ENCODE measurements at regions not wholly inside any gene's neighbourhood (a gene's known extent, or its start where the extent isn't known, plus 50 kb on each side); places are given as distances from the start of the nearest gene placed in this dataset.

DNA sequence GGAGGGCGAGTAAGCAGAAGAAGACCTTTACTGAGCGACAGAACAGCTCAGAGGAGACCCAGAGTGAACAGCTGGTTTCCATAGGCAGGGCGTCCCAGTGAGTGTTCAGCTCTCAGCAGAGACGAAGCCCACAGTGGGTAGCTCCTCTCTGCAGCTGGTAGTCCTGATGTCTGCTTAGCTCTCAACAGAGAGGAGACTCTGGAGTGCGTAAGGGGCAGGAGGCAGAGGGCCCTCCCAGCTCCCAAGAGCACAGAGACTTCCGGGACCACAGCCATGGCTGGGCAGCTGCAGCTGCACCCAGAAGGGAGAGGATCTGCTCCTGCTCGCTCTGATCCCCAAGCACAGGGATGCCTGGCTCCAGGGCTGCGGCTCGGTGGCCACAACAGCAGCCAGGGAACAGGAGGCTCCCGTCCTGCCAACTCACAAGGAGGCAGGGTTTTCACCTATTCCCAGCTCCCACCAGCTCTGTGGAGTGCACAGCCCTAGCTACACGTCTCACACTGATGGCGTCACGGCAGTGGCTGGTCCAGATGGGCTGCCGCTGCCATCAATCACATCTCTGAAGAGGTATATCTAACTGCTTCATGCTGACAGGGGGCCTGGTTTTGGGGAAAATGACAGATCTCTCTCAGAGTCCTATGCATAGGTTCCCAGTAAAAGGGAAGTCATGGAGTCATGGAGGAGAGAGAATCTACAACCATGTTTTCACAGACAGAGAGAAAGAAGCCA is 2660.1 kb upstream of the PCDH20 start:
- Histone ChIP-seq H3K36me3 (ENCODE audit: control insufficient read depth in 2 of 2, extremely low read depth in 1 of 2, insufficient read depth in 2 of 2, low read length in 2 of 2) (no peaks in the 10 kb centered on the region), H3K27me3 (ENCODE audit: control insufficient read depth in 2 of 2, insufficient read depth in 2 of 2, low read length in 2 of 2) (no peaks in the 10 kb centered on the region), H3K4me1 (ENCODE audit: control insufficient read depth, extremely low read depth, insufficient read depth, low read length) (no peaks in the 10 kb centered on the region), H3K9me3 (replicated peaks; ENCODE audit: control insufficient read depth, insufficient read depth, low read length) (no peaks in the 10 kb centered on the region), H3K79me2 (ENCODE audit: control insufficient read depth, insufficient read depth, low read length) (no peaks in the 10 kb centered on the region), H4K20me1 (replicated peaks; ENCODE audit: control insufficient read depth, extremely low read depth, insufficient read depth, low read length) (no peaks in the 10 kb centered on the region), H3K4me2 (ENCODE audit: insufficient read depth, low read length) (no peak overlapping the region), H2AFZ (ENCODE audit: low read depth, low read length) (no peak overlapping the region), H3K27ac (ENCODE audit: insufficient read depth, low read depth, low read length) (no peak overlapping the region), H3K9ac (replicated peaks; ENCODE audit: extremely low read depth, insufficient read depth, low read length) (no peak overlapping the region), H3K4me3 (replicated peaks in 1 of 3; ENCODE audit: insufficient read depth in 1 of 3, low read depth in 1 of 3, low read length in 3 of 3) (no peak overlapping the region), H3K9me1 (replicated peaks; ENCODE audit: control insufficient read depth, extremely low read depth, insufficient read depth, low read length) (no peaks in the 10 kb centered on the region)
- intact Hi-C loops (cut with micrococcal nuclease): no loop called here
- POLR2A ChIA-PET: no interaction called here
- CTCF ChIA-PET: interaction anchor here (1.4 kb wide), 1 partner anchor 10 kb away, joined by 4 read pairs; no protein-coding TSS in a partner anchor
- no peak for DNase-seq (ENCODE audit: low read depth, low spot score)
- no TSS peak for BruUV-seq (replicated peaks)
- no peak for TF ChIP-seq GATA2 (IDR thresholded peaks at IDR 0.05; ENCODE audit: insufficient read depth, insufficient read length, low read depth, low read length)
- TF ChIP-seq, protein P1, sequence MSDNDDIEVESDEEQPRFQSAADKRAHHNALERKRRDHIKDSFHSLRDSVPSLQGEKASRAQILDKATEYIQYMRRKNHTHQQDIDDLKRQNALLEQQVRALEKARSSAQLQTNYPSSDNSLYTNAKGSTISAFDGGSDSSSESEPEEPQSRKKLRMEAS (IDR thresholded peaks at IDR 0.05; ENCODE audit: insufficient read depth, insufficient read length): no peak
- TF ChIP-seq JUN (IDR thresholded peaks at IDR 0.05; ENCODE audit: borderline replicate concordance, insufficient read depth, insufficient read length, low read depth): no peak
- TF ChIP-seq POLR2A (IDR thresholded peaks at IDR 0.05; ENCODE audit: low read depth, low read length): no peak
- no peak for TF ChIP-seq FOS (IDR thresholded peaks at IDR 0.05; ENCODE audit: borderline replicate concordance, insufficient read depth, low read length)
- no peak for TF ChIP-seq MYC (IDR thresholded peaks at IDR 0.05; ENCODE audit: low read depth, low read length)
- TF ChIP-seq, protein P2, sequence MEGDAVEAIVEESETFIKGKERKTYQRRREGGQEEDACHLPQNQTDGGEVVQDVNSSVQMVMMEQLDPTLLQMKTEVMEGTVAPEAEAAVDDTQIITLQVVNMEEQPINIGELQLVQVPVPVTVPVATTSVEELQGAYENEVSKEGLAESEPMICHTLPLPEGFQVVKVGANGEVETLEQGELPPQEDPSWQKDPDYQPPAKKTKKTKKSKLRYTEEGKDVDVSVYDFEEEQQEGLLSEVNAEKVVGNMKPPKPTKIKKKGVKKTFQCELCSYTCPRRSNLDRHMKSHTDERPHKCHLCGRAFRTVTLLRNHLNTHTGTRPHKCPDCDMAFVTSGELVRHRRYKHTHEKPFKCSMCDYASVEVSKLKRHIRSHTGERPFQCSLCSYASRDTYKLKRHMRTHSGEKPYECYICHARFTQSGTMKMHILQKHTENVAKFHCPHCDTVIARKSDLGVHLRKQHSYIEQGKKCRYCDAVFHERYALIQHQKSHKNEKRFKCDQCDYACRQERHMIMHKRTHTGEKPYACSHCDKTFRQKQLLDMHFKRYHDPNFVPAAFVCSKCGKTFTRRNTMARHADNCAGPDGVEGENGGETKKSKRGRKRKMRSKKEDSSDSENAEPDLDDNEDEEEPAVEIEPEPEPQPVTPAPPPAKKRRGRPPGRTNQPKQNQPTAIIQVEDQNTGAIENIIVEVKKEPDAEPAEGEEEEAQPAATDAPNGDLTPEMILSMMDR (IDR thresholded peaks at IDR 0.05; ENCODE audit: extremely low read depth in 1 of 2, insufficient read depth in 1 of 2, low read depth in 1 of 2, low read length in 2 of 2): no peak
- no peak for TF ChIP-seq POLR2AphosphoS5 (IDR thresholded peaks at IDR 0.05; ENCODE audit: insufficient read depth, low read depth, low read length)
- no peak for TF ChIP-seq EZH2 (IDR thresholded peaks at IDR 0.05; ENCODE audit: borderline replicate concordance, low read depth, low read length, severe bottlenecking)
- no peak for FAIRE-seq
- dilution Hi-C loops (cut with MboI; ENCODE audit: extremely low pct_ligation_motif_present, low sequenced_read_pairs): no loop called here

Data from endothelial cell of umbilical vein (primary cell).